K562 (cell line): ENCODE measurements at regions not wholly inside any gene's neighbourhood (a gene's known extent, or its start where the extent isn't known, plus 50 kb on each side); places are given as distances from the start of the nearest gene placed in this dataset.
A peak's percentile ranks its signal among the peaks of the same experiment; 100 is the strongest.

Source experiments
- ATAC-seq: fragments of 200-7000 bp; cut with Tn5 transposase; 3 replicates; pipeline ENCODE4 v1.9.1; 2020; ENCODE audit warnings: moderate library complexity
- BruUV-seq: library from RNA; stranded (reverse); fragments of 400-500 nt; replicated peaks from 2 replicates; lab custom pipeline; 2021; lab: Mats Ljungman, UMichigan
- CTCF ChIA-PET: fragments of 300-600 bp; formaldehyde crosslinking; extraction: SDS; loops from one replicate; lab custom pipeline; 2021; ENCODE audit warnings: low intra/inter-chr PET ratio; lab: Yijun Ruan, JAX
- POLR2A ChIA-PET: fragments of 300-600, 350-650 bp; sonication (Branson Sonifier 250); formaldehyde crosslinking; extraction: SDS; loops from one replicate; lab custom pipeline; 2021; ENCODE audit warnings: antibody characterized with exemption, inconsistent platforms; lab: Yijun Ruan, JAX
- DNase-seq, 4 experiments: peaks; one replicate each; pipeline versions ENCODE4 v3.0.0 to v3.0.0-alpha.2; 2011 to 2018; ENCODE audit warnings: low spot score in 3 of 4, mixed read lengths in 3 of 4; ENCODE audit errors: extremely low read depth in 1 of 4
- FAIRE-seq: peaks from 2 replicates; lab custom pipeline; 2011; peaks lifted over from hg19 to GRCh38; lab: Jason Lieb, UNC
- H2AFZ ChIP-seq: 2 replicates; pipeline ENCODE4 v1.6.0; 2011; ENCODE audit warnings: low read depth, low read length, control low read depth, inconsistent platforms
- H3K27ac ChIP-seq: fragments of 200-600 bp; 3 replicates; pipeline ENCODE4 v1.8.0; 2011; ENCODE audit warnings: low read depth, mild to moderate bottlenecking, control low read depth, inconsistent platforms, low read length, moderate library complexity, mixed read lengths; ENCODE audit errors: extremely low read depth
- H3K27me3 ChIP-seq, 2 experiments: fragments of 300-600 bp in 1 of 2; 2 replicates in 1 of 2; 3 replicates in 1 of 2; pipeline versions ENCODE4 v1.6.0 to v1.8.0; 2011; ENCODE audit warnings: inconsistent platforms in 2 of 2, low read length in 2 of 2, mild to moderate bottlenecking in 1 of 2, mixed read lengths in 1 of 2, moderate library complexity in 1 of 2; ENCODE audit not compliant: control insufficient read depth in 2 of 2, insufficient read depth in 2 of 2
- H3K36me3 ChIP-seq: fragments of 300-600 bp; 3 replicates; pipeline ENCODE4 v1.8.0; 2011; ENCODE audit warnings: mild to moderate bottlenecking, low read length, inconsistent platforms; ENCODE audit not compliant: control insufficient read depth, insufficient read depth
- H3K4me1 ChIP-seq, 2 experiments: fragments of 200-600 bp in 1 of 2; replicated peaks in 1 of 2; 2 replicates in 1 of 2; 3 replicates in 1 of 2; pipeline versions ENCODE4 v1.5.1 to v1.8.0; 2011; ENCODE audit warnings: inconsistent platforms in 2 of 2, low read length in 2 of 2, mild to moderate bottlenecking in 1 of 2, mixed read lengths in 1 of 2, moderate library complexity in 1 of 2; ENCODE audit not compliant: control insufficient read depth in 2 of 2, insufficient read depth in 2 of 2
- H3K4me2 ChIP-seq: 2 replicates; pipeline ENCODE4 v1.6.1; 2011; ENCODE audit warnings: low read length, control low read depth, inconsistent platforms, mixed read lengths; ENCODE audit not compliant: insufficient read depth
- H3K4me3 ChIP-seq: fragments of 200-600 bp; sonication (generic), shearing (Covaris generic); 2 replicates; pipeline ENCODE4 v1.5.1; 2016; ENCODE audit warnings: control low read depth, inconsistent platforms
- H3K79me2 ChIP-seq: fragments of 200-600 bp; 3 replicates; pipeline ENCODE4 v1.8.0; 2011; ENCODE audit warnings: low read length, inconsistent platforms; ENCODE audit not compliant: control insufficient read depth, insufficient read depth
- H3K9ac ChIP-seq, 2 experiments: 2 replicates each; pipeline versions ENCODE4 v1.6.0 to v1.6.1; 2011; ENCODE audit warnings: low read depth in 2 of 2, low read length in 2 of 2, control low read depth in 1 of 2, inconsistent platforms in 1 of 2, mild to moderate bottlenecking in 1 of 2, mixed read lengths in 1 of 2; ENCODE audit not compliant: insufficient read depth in 1 of 2
- H3K9me1 ChIP-seq: one replicate; pipeline ENCODE4 v1.6.0; 2011; ENCODE audit warnings: inconsistent platforms, mild to moderate bottlenecking, low read length, moderate library complexity; ENCODE audit not compliant: control insufficient read depth, insufficient read depth
- H3K9me3 ChIP-seq: replicated peaks from 2 replicates; pipeline ENCODE4 v1.5.1; 2011; ENCODE audit warnings: low read depth, low read length, inconsistent platforms; ENCODE audit not compliant: control insufficient read depth, insufficient read depth
- H4K20me1 ChIP-seq: replicated peaks from 2 replicates; pipeline ENCODE4 v1.6.1; 2011; ENCODE audit warnings: low read length, inconsistent platforms, mixed read lengths; ENCODE audit not compliant: control insufficient read depth, insufficient read depth
- CBFA2T2 ChIP-seq: fragments of 450-650 bp; conservative IDR thresholded peaks from 2 replicates; pipeline ENCODE4 v1.6.1; 2017; ENCODE audit warnings: mild to moderate bottlenecking
- RAD51 ChIP-seq: fragments of 450-650 bp; IDR thresholded peaks from 2 replicates; pipeline ENCODE4 v1.7.1; 2016; ENCODE audit warnings: low read depth, mild to moderate bottlenecking, borderline replicate concordance
- TAL1 ChIP-seq: fragments of 450-650 bp; IDR thresholded peaks from 2 replicates; pipeline ENCODE4 v1.6.1; 2016; ENCODE audit warnings: mild to moderate bottlenecking
- TFE3 ChIP-seq: fragments of 450-650 bp; formaldehyde crosslinking; IDR thresholded peaks from 2 replicates; pipeline ENCODE4 v1.4.0; 2020; ENCODE audit warnings: mild to moderate bottlenecking, mixed read lengths
- U2AF2 ChIP-seq: fragments of 200-400 bp; formaldehyde crosslinking; optimal IDR thresholded peaks from 2 replicates; pipeline ENCODE3; 2017; ENCODE audit warnings: low read depth, mild to moderate bottlenecking, low read length
- ZNF3 ChIP-seq: fragments of 250-450 bp; sonication (Bioruptor Pico); IDR thresholded peaks from 2 replicates; pipeline ENCODE4 v1.5.0; 2021; ENCODE audit warnings: mild to moderate bottlenecking, moderate library complexity
- WGBS: fragments of 100-300 bp; shearing (Covaris generic); methylation state at CpG from one replicate; pipeline ENCODE4 v1.1.6; 2016; ENCODE audit warnings: low coverage, mixed read lengths; ENCODE audit not compliant: insufficient coverage; ENCODE audit errors: missing lambda C conversion rate; 5-methylcytosine and 5-hydroxymethylcytosine counted together
- in situ Hi-C: fragments of 300-500 bp; cut with MboI; formaldehyde crosslinking; loops from 4 replicates; pipeline ENCODE4 v1.15.0; 2018; ENCODE audit warnings: inconsistent platforms, mixed read lengths
- intact Hi-C: fragments of 100-400 bp; cut with micrococcal nuclease; formaldehyde crosslinking; loops from 2 replicates; pipeline ENCODE4 v1.14.2; 2022
- TF ChIP-seq, protein P1 (sequence below): sonication (generic); formaldehyde crosslinking; IDR thresholded peaks from 2 replicates; pipeline ENCODE4 v1.5.0; 2020; ENCODE audit warnings: missing genetic modification reagents

GRCh38 chr9:87156247-87156646 lies 208.9 kb upstream of the GAS1 start:
- Histone ChIP-seq H3K9ac (no peak overlapping the region), H3K36me3 (no peaks in the 10 kb centered on the region), H4K20me1 (no peaks in the 10 kb centered on the region), H3K27me3 (no peaks in the 10 kb centered on the region; a peak in 1 of 5 replicates), H2AFZ (no peak overlapping the region), H3K9me3 (no peaks in the 10 kb centered on the region), H3K79me2 (no peaks in the 10 kb centered on the region), H3K4me2 (no peak overlapping the region), H3K9me1 (no peaks in the 10 kb centered on the region), H3K4me1 (no peaks in the 10 kb centered on the region; a peak in 1 of 5 replicates), H3K27ac (no peak overlapping the region), H3K4me3 (no peak overlapping the region)
- CTCF ChIA-PET = no interaction called here
- 0% methylated on average over 2 of the region's 2 CpGs for WGBS
- FAIRE-seq (no peak), ATAC-seq (no peak), DNase-seq (no peak)
- intact Hi-C loops = no loop called here
- no TSS peak for BruUV-seq
- POLR2A ChIA-PET = no interaction called here
- in situ Hi-C loops = no loop called here
- no peak for TF ChIP-seq U2AF2

DNA sequence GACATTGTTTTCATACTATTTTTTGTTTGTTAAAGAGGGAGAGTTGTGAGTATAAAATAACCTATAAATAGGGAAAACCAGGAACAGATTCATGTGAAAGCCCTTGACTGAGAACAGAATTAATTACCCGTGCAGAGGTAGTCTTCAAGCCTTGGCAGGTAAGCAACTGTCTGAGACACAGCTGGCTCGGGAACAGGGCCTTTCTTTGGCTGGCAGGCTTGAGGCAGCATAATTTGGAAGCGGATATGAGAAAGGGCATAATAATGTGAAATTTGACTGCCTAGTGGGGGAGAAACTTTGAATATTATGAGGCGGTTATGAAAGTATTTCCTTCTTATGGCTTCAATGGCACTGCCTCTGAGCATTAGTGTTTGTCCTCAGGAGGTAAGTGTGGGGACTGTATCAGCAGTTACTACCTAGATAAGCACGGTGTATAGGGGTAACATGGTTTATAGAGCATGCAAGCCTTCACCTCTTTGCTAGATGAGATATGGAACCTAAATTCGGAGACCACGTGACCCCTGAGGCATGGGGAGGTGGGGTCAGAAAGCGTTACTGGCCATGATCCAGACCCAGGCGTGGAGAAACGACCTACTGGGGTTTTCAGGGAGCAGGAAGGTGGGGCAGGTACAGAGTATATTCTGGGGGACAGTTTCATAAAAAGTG lies 210.2 kb upstream of the GAS1 start:
- Histone ChIP-seq H3K9ac (no peak overlapping the region), H3K9me1 (no peaks in the 10 kb centered on the region), H3K36me3 (no peaks in the 10 kb centered on the region), H3K27ac (no peak overlapping the region), H3K4me3 (no peak overlapping the region), H3K4me2 (no peak overlapping the region), H4K20me1 (no peaks in the 10 kb centered on the region), H3K9me3 (no peaks in the 10 kb centered on the region), H2AFZ (no peak overlapping the region), H3K27me3 (no peaks in the 10 kb centered on the region; a peak in 1 of 5 replicates), H3K79me2 (no peaks in the 10 kb centered on the region), H3K4me1 (no peaks in the 10 kb centered on the region; a peak in 1 of 5 replicates)
- TF ChIP-seq, protein P1, sequence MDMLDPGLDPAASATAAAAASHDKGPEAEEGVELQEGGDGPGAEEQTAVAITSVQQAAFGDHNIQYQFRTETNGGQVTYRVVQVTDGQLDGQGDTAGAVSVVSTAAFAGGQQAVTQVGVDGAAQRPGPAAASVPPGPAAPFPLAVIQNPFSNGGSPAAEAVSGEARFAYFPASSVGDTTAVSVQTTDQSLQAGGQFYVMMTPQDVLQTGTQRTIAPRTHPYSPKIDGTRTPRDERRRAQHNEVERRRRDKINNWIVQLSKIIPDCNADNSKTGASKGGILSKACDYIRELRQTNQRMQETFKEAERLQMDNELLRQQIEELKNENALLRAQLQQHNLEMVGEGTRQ = peak; percentile 39
- TF ChIP-seq CBFA2T2 (0 out of 2 replicates have a peak, but pooled peaks have one; percentile 7), TFE3 (CRISPR knock-in tag) (peak; percentile 65), TAL1 (no peak), RAD51 (peak; percentile 58; the same call in 1 of the 2 replicates), ZNF3 (CRISPR knock-in tag) (no peak)
- intact Hi-C loops (no loop called here), in situ Hi-C loops (no loop called here)
- DNase-seq (no peak), ATAC-seq (no peak), FAIRE-seq (no peak)
- ChIA-PET CTCF (no interaction called here), POLR2A (no interaction called here)
- BruUV-seq = no TSS peak
- 0% methylated on average over 10 of the region's 10 CpGs for WGBS
